Coronary artery (tissue), 2 donors: ENCODE measurements at regions not wholly inside any gene's neighbourhood (a gene's known extent, or its start where the extent isn't known, plus 50 kb on each side); places are given as distances from the start of the nearest gene placed in this dataset.

ENCODE experiments used
- DNase-seq: peaks from one replicate; pipeline ENCODE4 v3.0.0-alpha.2; 2017; ENCODE audit warnings: low spot score
- H3K27ac ChIP-seq, 2 donors: fragments of 200-600 bp; sonication (generic); one replicate each; pipeline ENCODE4 v1.5.1; 2016 to 2019
- H3K4me3 ChIP-seq: fragments of 200-600 bp; sonication (generic); 2 replicates; pipeline ENCODE4 v1.5.1; 2016; ENCODE audit warnings: mild to moderate bottlenecking, moderate library complexity
- TF ChIP-seq, protein P1 (sequence below): fragments of 200-600 bp; sonication (generic); IDR thresholded peaks from one replicate; pipeline ENCODE4 v1.5.1; 2019; ENCODE audit warnings: antibody characterized with exemption

DNA sequence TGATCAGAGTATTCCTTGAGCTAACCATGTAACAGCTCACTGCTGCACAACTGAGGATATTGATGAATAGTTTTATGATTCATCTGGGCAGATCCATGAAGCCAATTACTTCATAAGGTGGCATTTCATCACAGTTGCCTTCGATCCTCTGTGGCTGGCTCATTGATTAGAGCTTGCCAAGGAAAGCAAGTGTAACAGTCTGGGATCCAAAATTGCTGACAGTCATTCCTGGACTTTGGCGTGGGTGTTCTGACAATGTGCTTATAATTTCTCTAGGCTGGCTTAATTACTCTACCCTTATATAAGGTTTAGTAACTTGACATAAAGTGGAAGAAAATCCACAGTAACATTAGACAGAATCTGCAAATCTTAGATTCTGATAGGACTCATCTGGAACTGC lies 551.3 kb upstream of the CDH4 start:
- Histone ChIP-seq H3K27ac (no peak overlapping the region), H3K4me3 (no peak overlapping the region)
- TF ChIP-seq, protein P1, sequence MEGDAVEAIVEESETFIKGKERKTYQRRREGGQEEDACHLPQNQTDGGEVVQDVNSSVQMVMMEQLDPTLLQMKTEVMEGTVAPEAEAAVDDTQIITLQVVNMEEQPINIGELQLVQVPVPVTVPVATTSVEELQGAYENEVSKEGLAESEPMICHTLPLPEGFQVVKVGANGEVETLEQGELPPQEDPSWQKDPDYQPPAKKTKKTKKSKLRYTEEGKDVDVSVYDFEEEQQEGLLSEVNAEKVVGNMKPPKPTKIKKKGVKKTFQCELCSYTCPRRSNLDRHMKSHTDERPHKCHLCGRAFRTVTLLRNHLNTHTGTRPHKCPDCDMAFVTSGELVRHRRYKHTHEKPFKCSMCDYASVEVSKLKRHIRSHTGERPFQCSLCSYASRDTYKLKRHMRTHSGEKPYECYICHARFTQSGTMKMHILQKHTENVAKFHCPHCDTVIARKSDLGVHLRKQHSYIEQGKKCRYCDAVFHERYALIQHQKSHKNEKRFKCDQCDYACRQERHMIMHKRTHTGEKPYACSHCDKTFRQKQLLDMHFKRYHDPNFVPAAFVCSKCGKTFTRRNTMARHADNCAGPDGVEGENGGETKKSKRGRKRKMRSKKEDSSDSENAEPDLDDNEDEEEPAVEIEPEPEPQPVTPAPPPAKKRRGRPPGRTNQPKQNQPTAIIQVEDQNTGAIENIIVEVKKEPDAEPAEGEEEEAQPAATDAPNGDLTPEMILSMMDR: no peak
- DNase-seq: no peak

DNA sequence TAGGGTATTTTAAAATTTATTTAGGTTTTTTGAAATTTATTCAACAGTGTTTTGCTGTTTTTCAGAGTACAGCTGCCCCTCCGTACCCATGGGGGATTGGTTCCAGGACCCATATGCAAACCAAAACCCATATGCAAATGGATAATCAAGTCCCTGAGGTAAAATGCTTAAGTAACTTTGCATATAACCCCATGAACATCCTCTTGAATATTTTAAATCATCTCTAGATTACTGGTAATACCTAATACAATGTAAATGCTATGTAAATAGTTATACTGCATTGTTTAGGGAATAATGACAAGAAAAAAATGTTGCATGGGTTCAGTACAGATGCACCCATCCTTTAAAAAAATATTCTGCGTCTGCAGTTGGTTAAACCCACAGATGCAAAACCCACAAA lies 547.9 kb upstream of the CDH4 start:
- no peak for DNase-seq
- no peak overlapping the region for H3K27ac ChIP-seq
- TF ChIP-seq, protein P1: no peak
- no peak overlapping the region for H3K4me3 ChIP-seq

DNA sequence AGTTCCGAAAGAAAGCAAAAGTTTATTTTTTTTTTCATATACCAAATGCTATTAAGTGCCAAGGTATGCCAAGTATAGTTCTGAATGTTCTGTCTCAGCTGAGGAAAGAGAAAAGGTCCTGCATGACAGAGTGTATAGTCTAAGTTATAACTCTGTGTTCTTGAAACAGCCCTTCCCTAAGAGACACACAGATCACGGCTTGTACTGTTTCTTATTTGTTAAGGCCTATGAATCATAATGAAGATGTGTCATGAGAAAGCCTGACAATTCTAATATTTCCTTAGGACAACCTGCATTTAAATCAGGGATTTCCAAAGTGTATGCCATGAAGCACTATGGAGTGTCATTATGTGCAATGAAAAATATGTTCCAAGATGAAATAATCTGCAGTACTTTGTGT lies 538.7 kb upstream of the CDH4 start:
- no peak for DNase-seq
- H3K27ac ChIP-seq: no peak overlapping the region
- TF ChIP-seq, protein P1: no peak
- H3K4me3 ChIP-seq: no peak overlapping the region

DNA sequence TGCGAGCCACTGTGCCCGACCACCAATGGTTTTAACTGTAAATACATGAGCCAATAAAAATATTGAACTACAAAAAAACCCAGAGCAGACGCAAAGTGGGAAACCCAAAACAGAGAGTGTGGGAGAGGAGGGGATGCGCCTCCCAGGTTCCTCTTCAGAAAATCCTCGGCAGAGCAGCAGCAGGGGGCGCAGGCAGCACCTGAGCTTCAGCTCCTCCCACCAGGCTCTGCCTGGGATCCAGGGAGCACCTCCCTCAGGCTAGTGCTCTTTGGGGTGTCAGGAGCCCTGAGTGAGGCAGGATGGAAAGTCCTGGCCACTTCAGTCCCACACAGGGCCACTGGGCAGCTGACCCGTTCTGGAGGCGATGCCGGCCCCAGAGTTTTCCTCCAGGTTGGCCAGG lies 536.9 kb upstream of the CDH4 start:
- TF ChIP-seq, protein P1: no peak
- DNase-seq: no peak
- Histone ChIP-seq H3K27ac (no peak overlapping the region), H3K4me3 (no peak overlapping the region)

DNA sequence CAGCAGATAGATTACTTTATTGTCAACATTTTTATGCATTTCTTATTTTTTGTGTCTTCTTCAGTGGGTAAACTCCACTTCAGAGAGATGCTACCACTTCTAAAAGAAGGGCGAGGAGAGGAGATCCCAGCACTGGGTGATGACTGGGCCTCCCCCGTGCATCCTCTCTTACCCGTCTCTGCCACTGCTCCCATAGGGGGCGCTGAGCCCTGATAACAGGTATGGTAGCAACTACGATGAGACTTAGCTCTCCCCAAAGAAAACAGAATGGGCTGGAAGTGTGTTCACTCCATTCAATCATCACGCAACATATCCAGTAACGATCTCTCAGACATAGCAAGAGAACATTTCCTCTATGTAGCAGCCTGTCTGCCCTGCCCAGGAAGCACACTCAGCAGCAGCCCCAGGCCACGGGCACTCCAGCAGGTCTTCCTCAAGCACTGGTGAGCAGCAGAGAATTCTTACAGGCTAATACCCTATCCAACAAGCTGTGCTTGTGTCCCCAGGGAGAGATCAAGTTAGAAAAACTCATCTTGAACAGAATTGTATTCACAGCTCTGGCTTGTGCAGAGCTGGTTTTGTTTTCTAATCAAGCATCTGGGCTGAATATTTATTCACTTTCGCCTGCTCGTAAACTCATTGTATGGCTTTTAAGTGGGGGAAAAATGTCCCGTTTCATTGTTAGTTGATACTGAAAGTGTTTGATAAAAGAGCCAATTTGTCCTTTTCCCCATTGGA lies 533.1 kb upstream of the CDH4 start:
- no peak for DNase-seq
- H3K4me3 ChIP-seq: no peak overlapping the region
- no peak overlapping the region for H3K27ac ChIP-seq
- TF ChIP-seq, protein P1: no peak

DNA sequence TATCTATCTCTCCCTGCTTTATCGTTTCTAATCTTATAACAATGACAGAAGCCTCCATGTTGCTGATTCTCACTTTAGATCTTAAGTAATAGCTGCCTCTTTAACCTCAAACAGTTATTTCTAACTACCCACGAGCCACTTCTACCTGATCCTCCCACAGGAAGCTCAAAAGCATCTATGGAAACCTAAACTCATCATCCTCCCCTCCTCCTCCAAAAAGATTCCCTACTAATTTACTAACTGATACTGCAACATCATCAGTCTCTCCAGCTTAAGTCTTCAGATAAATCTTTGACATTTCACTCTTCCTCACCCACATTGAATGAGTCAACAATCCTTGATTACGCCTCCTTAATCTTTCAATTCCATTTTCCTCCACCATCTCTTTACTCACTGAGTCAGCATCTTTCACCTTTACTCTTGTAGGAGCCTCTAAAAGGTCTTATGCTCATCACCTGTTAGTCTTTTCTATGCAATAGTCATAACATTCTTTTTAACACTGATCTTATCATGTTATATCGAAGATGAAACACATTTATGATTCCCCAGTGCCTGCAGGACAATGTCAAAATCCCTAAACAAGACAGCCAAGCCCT lies 526.7 kb upstream of the CDH4 start:
- no peak overlapping the region for H3K4me3 ChIP-seq
- DNase-seq: no peak
- TF ChIP-seq, protein P1: no peak
- H3K27ac ChIP-seq: no peak overlapping the region

DNA sequence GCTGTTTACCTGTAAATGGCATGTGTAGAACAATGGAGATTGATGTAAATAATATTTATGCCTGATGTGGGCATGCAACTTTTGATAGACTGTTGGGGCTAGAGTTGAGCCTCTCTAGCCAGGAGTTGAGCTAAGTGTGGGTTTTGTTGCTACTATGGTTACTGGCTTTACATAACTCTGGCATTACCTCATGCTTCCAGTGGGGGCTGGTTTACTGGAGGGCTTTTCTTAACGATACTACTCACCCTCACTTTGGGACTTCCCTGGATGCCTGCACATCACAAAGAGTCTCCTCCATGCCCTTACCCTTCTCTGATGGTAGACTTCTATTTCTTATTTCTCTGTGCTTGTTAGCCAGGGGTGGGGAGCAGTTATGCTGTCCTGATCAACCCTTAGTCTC lies 524.6 kb upstream of the CDH4 start:
- H3K4me3 ChIP-seq: no peak overlapping the region
- no peak overlapping the region for H3K27ac ChIP-seq
- TF ChIP-seq, protein P1: no peak

More for the DNA sequence above, 524.6 kb upstream of the CDH4 start:
- no peak for DNase-seq
